CD4-positive, alpha-beta T cell (primary cell): ENCODE measurements at regions not wholly inside any gene's neighbourhood (a gene's known extent, or its start where the extent isn't known, plus 50 kb on each side); places are given as distances from the start of the nearest gene placed in this dataset.

ENCODE experiments used
- ATAC-seq: fragments of 200-7000 bp; cut with Tn5 transposase; one replicate; pipeline ENCODE4 v1.10.0; 2022; ENCODE audit warnings: mild to moderate bottlenecking; ENCODE audit not compliant: poor library complexity
- CTCF ChIA-PET: fragments of 350-600 bp; sonication (Branson Sonifier 250); formaldehyde crosslinking; loops from one replicate; lab custom pipeline; 2021; ENCODE audit warnings: antibody characterized with exemption, inconsistent platforms; lab: Charles Lee
- POLR2A ChIA-PET: fragments of 350-600 bp; sonication (Branson Sonifier 250); formaldehyde crosslinking; loops from one replicate; lab custom pipeline; 2021; ENCODE audit warnings: antibody characterized with exemption, inconsistent platforms; lab: Charles Lee
- DNase-seq, 14 experiments: peaks; one replicate each; pipeline ENCODE4 v3.0.0-alpha.2; 2013 to 2020; ENCODE audit warnings: mixed read lengths in 2 of 14
- H3K27ac ChIP-seq, 2 donors: one replicate each; pipeline versions ENCODE4 v1.5.1 to v1.7.0; 2013; ENCODE audit warnings: low read length in 2 of 2, low read depth in 1 of 2, mild to moderate bottlenecking in 1 of 2
- H3K27me3 ChIP-seq, 2 experiments: 1 replicate in 1 of 2; 2 replicates in 1 of 2; pipeline versions ENCODE4 v1.6.1 to v1.7.0; 2013; ENCODE audit warnings: low read length in 2 of 2, control low read depth in 1 of 2, mild to moderate bottlenecking in 1 of 2, moderate library complexity in 1 of 2; ENCODE audit not compliant: insufficient read depth in 2 of 2, control insufficient read depth in 1 of 2
- H3K36me3 ChIP-seq: one replicate; pipeline ENCODE4 v1.6.1; 2013; ENCODE audit warnings: low read length, control low read depth; ENCODE audit not compliant: insufficient read depth
- H3K4me1 ChIP-seq: one replicate; pipeline ENCODE4 v1.6.1; 2013; ENCODE audit warnings: low read length, control low read depth; ENCODE audit not compliant: insufficient read depth
- H3K4me3 ChIP-seq: one replicate; pipeline ENCODE4 v1.5.1; 2013; ENCODE audit warnings: mild to moderate bottlenecking, low read length, moderate library complexity
- H3K9me3 ChIP-seq, 2 experiments: 1 replicate in 1 of 2; 2 replicates in 1 of 2; pipeline versions ENCODE4 v1.6.1 to v1.7.0; 2013; ENCODE audit warnings: low read length in 2 of 2, mild to moderate bottlenecking in 2 of 2, control low read depth in 1 of 2, moderate library complexity in 1 of 2; ENCODE audit not compliant: control insufficient read depth in 1 of 2, insufficient read depth in 1 of 2
- H3K27ac Mint-ChIP-seq: one replicate; pipeline ENCODE4 v1.8.0; 2020; ENCODE audit warnings: mixed read lengths
- H3K27me3 Mint-ChIP-seq: one replicate; pipeline ENCODE4 v1.8.0; 2021; ENCODE audit warnings: mixed read lengths
- H3K36me3 Mint-ChIP-seq: one replicate; pipeline ENCODE4 v1.8.0; 2021; ENCODE audit warnings: low read depth, mixed read lengths
- H3K4me1 Mint-ChIP-seq: one replicate; pipeline ENCODE4 v1.8.0; 2021; ENCODE audit warnings: low read depth, mixed read lengths
- H3K4me3 Mint-ChIP-seq: one replicate; pipeline ENCODE4 v1.8.0; 2020; ENCODE audit warnings: mild to moderate bottlenecking, mixed read lengths
- H3K9me3 Mint-ChIP-seq: one replicate; pipeline ENCODE4 v1.8.0; 2020; ENCODE audit warnings: mixed read lengths
- intact Hi-C, 2 experiments: fragments of 100-400 bp; cut with DNase I in 1 of 2; cut with micrococcal nuclease in 1 of 2; formaldehyde crosslinking; loops; one replicate each; pipeline versions ENCODE4 v1.15.1 to v1.9.0; 2023 to 2025; cut with DNase I, micrococcal nuclease
- TF ChIP-seq, protein P1 (sequence below): fragments of 200-600 bp; IDR thresholded peaks from one replicate; pipeline ENCODE4 v1.8.0; 2022; ENCODE audit warnings: antibody characterized with exemption, mild to moderate bottlenecking

DNA sequence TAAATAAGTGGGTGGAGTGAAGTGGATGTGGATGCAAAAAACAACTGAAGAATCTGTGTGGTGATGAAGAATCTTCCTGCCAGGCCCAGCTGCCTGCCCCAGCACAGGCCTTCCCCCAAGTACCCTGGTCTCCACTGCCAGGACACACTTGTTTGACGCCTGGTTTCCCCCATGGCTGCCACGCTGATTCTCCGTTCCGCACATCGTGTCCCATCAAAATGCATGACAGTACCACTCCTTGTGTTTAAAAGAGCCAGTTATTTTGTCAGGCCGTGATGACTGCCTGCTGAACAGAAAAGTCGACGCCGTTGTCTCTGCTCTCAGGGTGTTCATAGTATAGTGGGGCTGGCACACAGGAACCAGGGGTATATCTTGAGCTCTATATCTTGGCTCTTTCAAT, 50.3 kb upstream of the KYNU start:
- intact Hi-C loops, result no loop called here
- peaks cover 0 to 3% of the 10 kb centered on the region in 2 experiments for H3K9me3 ChIP-seq
- H3K4me3 Mint-ChIP-seq, result no peak overlapping the region
- H3K4me1 ChIP-seq, result no peaks in the 10 kb centered on the region
- no peaks in the 10 kb centered on the region for H3K27me3 ChIP-seq
- CTCF ChIA-PET, result interaction anchor here (1.8 kb wide), 1 partner anchor 12 kb away, joined by 6 read pairs; no protein-coding TSS in a partner anchor
- H3K4me1 Mint-ChIP-seq, result no peaks in the 10 kb centered on the region
- no peaks in the 10 kb centered on the region for H3K36me3 Mint-ChIP-seq
- H3K27ac Mint-ChIP-seq, result no peak overlapping the region
- no peaks in the 10 kb centered on the region for H3K36me3 ChIP-seq
- DNase-seq (no peak), ATAC-seq (no peak)
- no peaks in the 10 kb centered on the region for H3K9me3 Mint-ChIP-seq
- H3K27me3 Mint-ChIP-seq, result no peaks in the 10 kb centered on the region
- POLR2A ChIA-PET, result no interaction called here
- TF ChIP-seq, protein P1, sequence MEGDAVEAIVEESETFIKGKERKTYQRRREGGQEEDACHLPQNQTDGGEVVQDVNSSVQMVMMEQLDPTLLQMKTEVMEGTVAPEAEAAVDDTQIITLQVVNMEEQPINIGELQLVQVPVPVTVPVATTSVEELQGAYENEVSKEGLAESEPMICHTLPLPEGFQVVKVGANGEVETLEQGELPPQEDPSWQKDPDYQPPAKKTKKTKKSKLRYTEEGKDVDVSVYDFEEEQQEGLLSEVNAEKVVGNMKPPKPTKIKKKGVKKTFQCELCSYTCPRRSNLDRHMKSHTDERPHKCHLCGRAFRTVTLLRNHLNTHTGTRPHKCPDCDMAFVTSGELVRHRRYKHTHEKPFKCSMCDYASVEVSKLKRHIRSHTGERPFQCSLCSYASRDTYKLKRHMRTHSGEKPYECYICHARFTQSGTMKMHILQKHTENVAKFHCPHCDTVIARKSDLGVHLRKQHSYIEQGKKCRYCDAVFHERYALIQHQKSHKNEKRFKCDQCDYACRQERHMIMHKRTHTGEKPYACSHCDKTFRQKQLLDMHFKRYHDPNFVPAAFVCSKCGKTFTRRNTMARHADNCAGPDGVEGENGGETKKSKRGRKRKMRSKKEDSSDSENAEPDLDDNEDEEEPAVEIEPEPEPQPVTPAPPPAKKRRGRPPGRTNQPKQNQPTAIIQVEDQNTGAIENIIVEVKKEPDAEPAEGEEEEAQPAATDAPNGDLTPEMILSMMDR, result no peak
- H3K4me3 ChIP-seq, result no peak overlapping the region
- no peak overlapping the region for H3K27ac ChIP-seq

DNA sequence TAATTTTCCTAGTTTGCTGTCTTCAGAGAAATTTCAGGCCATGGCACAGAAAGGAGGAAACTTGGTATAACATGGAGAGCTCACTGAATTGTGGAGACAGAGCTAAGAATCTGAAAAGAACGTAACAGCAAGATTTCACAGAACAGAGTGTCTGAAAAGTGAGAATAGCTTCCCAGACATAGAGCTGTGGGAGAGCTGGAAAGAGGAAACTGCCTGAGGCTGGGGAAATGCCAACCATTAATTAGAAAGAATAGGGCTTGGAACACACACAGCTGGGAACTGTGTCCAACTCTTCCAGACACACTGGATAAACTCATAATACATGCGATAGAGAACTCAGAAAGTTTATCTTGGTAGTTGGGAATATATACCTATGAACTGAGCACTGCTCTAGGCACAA, 51.6 kb upstream of the KYNU start:
- H3K27ac ChIP-seq, result no peak overlapping the region
- ATAC-seq, result no peak
- no peak for DNase-seq
- H3K36me3 Mint-ChIP-seq, result no peaks in the 10 kb centered on the region
- no peaks in the 10 kb centered on the region for H3K36me3 ChIP-seq
- intact Hi-C loops, result no loop called here
- ChIA-PET POLR2A (no interaction called here), CTCF (no interaction called here)
- no peak overlapping the region for H3K4me3 ChIP-seq
- no peak overlapping the region for H3K27ac Mint-ChIP-seq
- H3K4me3 Mint-ChIP-seq, result no peak overlapping the region
- H3K27me3 Mint-ChIP-seq, result no peaks in the 10 kb centered on the region
- H3K4me1 ChIP-seq, result no peaks in the 10 kb centered on the region
- no peaks in the 10 kb centered on the region for H3K27me3 ChIP-seq
- peaks cover 0 to 3% of the 10 kb centered on the region in 2 experiments for H3K9me3 ChIP-seq
- H3K9me3 Mint-ChIP-seq, result no peaks in the 10 kb centered on the region
- no peaks in the 10 kb centered on the region for H3K4me1 Mint-ChIP-seq
- TF ChIP-seq, protein P1, result no peak

- Histone ChIP-seq H3K4me3 (no peak overlapping the region), H3K27me3 (no peaks in the 10 kb centered on the region), H3K36me3 (no peaks in the 10 kb centered on the region), H3K27ac (no peak overlapping the region), H3K4me1 (no peaks in the 10 kb centered on the region), H3K9me3 (peaks cover 0 to 3% of the 10 kb centered on the region in 2 experiments)
- intact Hi-C loops, result no loop called here
- Mint-ChIP-seq H3K27me3 (no peaks in the 10 kb centered on the region), H3K4me3 (no peak overlapping the region), H3K9me3 (peaks cover under 1% of the 10 kb centered on the region), H3K4me1 (no peaks in the 10 kb centered on the region), H3K36me3 (no peaks in the 10 kb centered on the region), H3K27ac (no peak overlapping the region)
- ATAC-seq, result no peak
- ChIA-PET POLR2A (no interaction called here), CTCF (no interaction called here)
- no peak for DNase-seq
- TF ChIP-seq, protein P1, result no peak
Measured at GRCh38 chr2:142824756-142825155, 52.7 kb upstream of the KYNU start.
